Esophagus muscularis mucosa (tissue), 4 donors: ENCODE measurements at regions not wholly inside any gene's neighbourhood (a gene's known extent, or its start where the extent isn't known, plus 50 kb on each side); places are given as distances from the start of the nearest gene placed in this dataset.

Source experiments
- CTCF ChIP-seq, 3 experiments: fragments of 200-600 bp in 2 of 3; fragments of 450-650 bp in 1 of 3; sonication (generic) in 2 of 3; IDR thresholded peaks; one replicate each; pipeline ENCODE4 v1.5.1; 2017 to 2019; ENCODE audit warnings: antibody characterized with exemption in 3 of 3, mild to moderate bottlenecking in 2 of 3, moderate library complexity in 1 of 3
- EP300 ChIP-seq: sonication (generic); formaldehyde crosslinking; IDR thresholded peaks from one replicate; pipeline ENCODE4 v1.6.1; 2017; ENCODE audit warnings: antibody characterized with exemption
- POLR2A ChIP-seq: fragments of 450-650 bp; IDR thresholded peaks from one replicate; pipeline ENCODE4 v1.6.1; 2017; ENCODE audit warnings: antibody characterized with exemption, moderate library complexity, mild to moderate bottlenecking, low read depth

- TF ChIP-seq CTCF (IDR thresholded peaks at IDR 0.05) (no peak), EP300 (no peak), POLR2A (no peak)
These were observed 150.6 kb downstream of the PDCD6IP start for GRCh38 chr3:33949074-33949473.
